Mesenchymal stem cell (in vitro differentiated cells and primary cell): ENCODE measurements at regions not wholly inside any gene's neighbourhood (a gene's known extent, or its start where the extent isn't known, plus 50 kb on each side); places are given as distances from the start of the nearest gene placed in this dataset.
A peak's percentile ranks its signal among the peaks of the same experiment; 100 is the strongest.

ENCODE experiments used
- DNase-seq: peaks from one replicate; pipeline ENCODE4 v3.0.0-alpha.2; 2013
- H2AFZ ChIP-seq: one replicate; pipeline ENCODE4 v1.6.1; 2013; ENCODE audit warnings: low read depth, mild to moderate bottlenecking, control low read depth, inconsistent platforms, low read length, moderate library complexity
- H2AK5ac ChIP-seq: 2 replicates; pipeline ENCODE4 v1.6.1; 2013; ENCODE audit warnings: low read length, moderate library complexity, mild to moderate bottlenecking, inconsistent platforms; ENCODE audit not compliant: severe bottlenecking
- H2BK120ac ChIP-seq: one replicate; pipeline ENCODE4 v1.6.1; 2013; ENCODE audit warnings: low read depth, mild to moderate bottlenecking, inconsistent platforms, low read length, moderate library complexity
- H2BK12ac ChIP-seq, 2 experiments: one replicate each; pipeline ENCODE4 v1.6.1; 2013; ENCODE audit warnings: inconsistent platforms in 2 of 2, low read length in 2 of 2, mild to moderate bottlenecking in 2 of 2, moderate library complexity in 2 of 2, control low read depth in 1 of 2
- H2BK15ac ChIP-seq: one replicate; pipeline ENCODE4 v1.6.1; 2013; ENCODE audit warnings: mild to moderate bottlenecking, low read depth, inconsistent platforms; ENCODE audit not compliant: poor library complexity, severe bottlenecking
- H2BK5ac ChIP-seq: 2 replicates; pipeline ENCODE4 v1.6.1; 2013; ENCODE audit warnings: low read depth, mild to moderate bottlenecking, low read length, control low read depth, inconsistent platforms; ENCODE audit not compliant: poor library complexity, severe bottlenecking
- H3K14ac ChIP-seq, 2 experiments: one replicate each; pipeline ENCODE4 v1.6.1; 2013; ENCODE audit warnings: inconsistent platforms in 2 of 2, low read length in 2 of 2, control low read depth in 1 of 2, mild to moderate bottlenecking in 1 of 2, moderate library complexity in 1 of 2
- H3K18ac ChIP-seq, 2 experiments: one replicate each; pipeline ENCODE4 v1.6.1; 2013; ENCODE audit warnings: inconsistent platforms in 2 of 2, low read length in 2 of 2, control low read depth in 1 of 2, low read depth in 1 of 2, mild to moderate bottlenecking in 1 of 2
- H3K23ac ChIP-seq, 2 experiments: one replicate each; pipeline ENCODE4 v1.6.1; 2013; ENCODE audit warnings: inconsistent platforms in 2 of 2, low read length in 2 of 2, mild to moderate bottlenecking in 2 of 2, moderate library complexity in 2 of 2, control low read depth in 1 of 2
- H3K27ac ChIP-seq: 2 replicates; pipeline ENCODE4 v1.5.1; 2013; ENCODE audit warnings: mild to moderate bottlenecking, moderate library complexity, low read length, control low read depth, inconsistent platforms; ENCODE audit not compliant: poor library complexity, severe bottlenecking
- H3K27me3 ChIP-seq, 2 experiments: 2 replicates each; pipeline versions ENCODE4 v1.6.1 to v1.7.0; 2013; ENCODE audit warnings: low read length in 2 of 2, mild to moderate bottlenecking in 2 of 2, moderate library complexity in 2 of 2, control low read depth in 1 of 2, inconsistent platforms in 1 of 2; ENCODE audit not compliant: control insufficient read depth in 1 of 2, insufficient read depth in 1 of 2
- H3K36me3 ChIP-seq, 2 experiments: 2 replicates each; pipeline versions ENCODE4 v1.6.1 to v1.7.0; 2013; ENCODE audit warnings: low read length in 2 of 2, control low read depth in 1 of 2, inconsistent platforms in 1 of 2, low read depth in 1 of 2, mild to moderate bottlenecking in 1 of 2; ENCODE audit not compliant: insufficient read depth in 2 of 2, control insufficient read depth in 1 of 2
- H3K4ac ChIP-seq, 2 experiments: one replicate each; pipeline ENCODE4 v1.6.1; 2013; ENCODE audit warnings: inconsistent platforms in 2 of 2, low read length in 2 of 2, mild to moderate bottlenecking in 2 of 2, moderate library complexity in 2 of 2, control low read depth in 1 of 2, low read depth in 1 of 2
- H3K4me1 ChIP-seq: 2 replicates; pipeline ENCODE4 v1.6.1; 2013; ENCODE audit warnings: low read depth, low read length, control low read depth; ENCODE audit not compliant: control insufficient read depth, insufficient read depth
- H3K4me2 ChIP-seq: 2 replicates; pipeline ENCODE4 v1.6.1; 2013; ENCODE audit warnings: low read length, mild to moderate bottlenecking, inconsistent platforms; ENCODE audit not compliant: poor library complexity, severe bottlenecking
- H3K4me3 ChIP-seq, 2 experiments: 2 replicates each; pipeline versions ENCODE4 v1.5.1 to v1.7.0; 2013; ENCODE audit warnings: low read length in 2 of 2, mild to moderate bottlenecking in 2 of 2, control low read depth in 1 of 2, low read depth in 1 of 2; ENCODE audit not compliant: insufficient read depth in 1 of 2
- H3K79me1 ChIP-seq: replicated peaks from 2 replicates; pipeline ENCODE4 v1.6.1; 2013; ENCODE audit warnings: mild to moderate bottlenecking, control low read depth, low read length, inconsistent platforms; ENCODE audit not compliant: poor library complexity, severe bottlenecking
- H3K9ac ChIP-seq: 2 replicates; pipeline ENCODE4 v1.7.0; 2013; ENCODE audit warnings: mild to moderate bottlenecking, low read length, moderate library complexity
- H3K9me3 ChIP-seq: 2 replicates; pipeline ENCODE4 v1.7.0; 2013; ENCODE audit warnings: mild to moderate bottlenecking, low read length; ENCODE audit not compliant: control insufficient read depth
- H4K8ac ChIP-seq: one replicate; pipeline ENCODE4 v1.6.1; 2013; ENCODE audit warnings: inconsistent platforms, mild to moderate bottlenecking, low read length, moderate library complexity
- H4K91ac ChIP-seq: one replicate; pipeline ENCODE4 v1.6.1; 2013; ENCODE audit warnings: mild to moderate bottlenecking, low read length, inconsistent platforms
- WGBS: methylation state at CpG from one replicate; pipeline ENCODE4 v1.1.7; 2013; ENCODE audit warnings: mixed read lengths; 5-methylcytosine and 5-hydroxymethylcytosine counted together

- Histone ChIP-seq H3K18ac (no peak overlapping the region), H3K27ac (no peak overlapping the region), H2BK15ac (no peak overlapping the region), H3K4me2 (no peak overlapping the region), H3K36me3 (no peaks in the 10 kb centered on the region), H3K27me3 (no peaks in the 10 kb centered on the region), H3K14ac (no peak overlapping the region), H3K4me3 (no peak overlapping the region), H2AFZ (no peak overlapping the region), H3K23ac (no peak overlapping the region), H2BK12ac (no peak overlapping the region), H3K4ac (no peak overlapping the region), H4K8ac (no peak overlapping the region), H3K79me1 (no peaks in the 10 kb centered on the region), H4K91ac (no peak overlapping the region), H2BK5ac (no peak overlapping the region), H3K9ac (no peak overlapping the region), H3K9me3 (peaks cover 15% of the 10 kb centered on the region), H3K4me1 (peaks cover 2% of the 10 kb centered on the region), H2BK120ac (no peak overlapping the region), H2AK5ac (no peak overlapping the region)
- WGBS = 83% methylated on average over 3 of the region's 4 CpGs
- no peak for DNase-seq
Measured at GRCh38 chr5:17952231-17952630, 318.0 kb downstream of the TAF11L14 start.

- H3K14ac ChIP-seq = no peak overlapping the region
- H3K27me3 ChIP-seq = no peaks in the 10 kb centered on the region
- H3K4ac ChIP-seq = no peak overlapping the region
- H2BK12ac ChIP-seq = no peak overlapping the region
- no peak overlapping the region for H3K4me3 ChIP-seq
- H3K18ac ChIP-seq = no peak overlapping the region
- DNase-seq = no peak
- no peak overlapping the region for H3K27ac ChIP-seq
- no peak overlapping the region for H3K4me2 ChIP-seq
- no peaks in the 10 kb centered on the region for H3K4me1 ChIP-seq
- no peak overlapping the region for H3K23ac ChIP-seq
- no peak overlapping the region for H2AK5ac ChIP-seq
- no peak overlapping the region for H2BK120ac ChIP-seq
- no peak overlapping the region for H3K9ac ChIP-seq
- no peaks in the 10 kb centered on the region for H3K36me3 ChIP-seq
- no peak overlapping the region for H4K8ac ChIP-seq
- no peak overlapping the region for H2AFZ ChIP-seq
- no peak overlapping the region for H4K91ac ChIP-seq
- no peak overlapping the region for H2BK5ac ChIP-seq
- WGBS = 61% methylated on average over 2 of the region's 2 CpGs
- H3K9me3 ChIP-seq = peaks cover 4% of the 10 kb centered on the region
- no peaks in the 10 kb centered on the region for H3K79me1 ChIP-seq
- H2BK15ac ChIP-seq = no peak overlapping the region
Measured at GRCh38 chr5:17964067-17964466, 329.8 kb downstream of the TAF11L14 start.

GRCh38 chr5:17966640-17967402 lies 332.6 kb downstream of the TAF11L14 start:
- Histone ChIP-seq H3K18ac (no peak overlapping the region), H3K79me1 (no peaks in the 10 kb centered on the region), H2BK120ac (no peak overlapping the region), H3K4ac (no peak overlapping the region), H3K4me3 (peak overlapping the region in 1 of 2 experiments; percentile 34), H2BK5ac (no peak overlapping the region), H4K91ac (no peak overlapping the region), H3K4me1 (no peaks in the 10 kb centered on the region), H3K27me3 (no peaks in the 10 kb centered on the region), H2BK12ac (no peak overlapping the region), H2AFZ (no peak overlapping the region), H2BK15ac (no peak overlapping the region), H3K36me3 (no peaks in the 10 kb centered on the region), H3K23ac (no peak overlapping the region), H4K8ac (no peak overlapping the region), H3K9me3 (peaks cover 8% of the 10 kb centered on the region), H2AK5ac (no peak overlapping the region), H3K27ac (no peak overlapping the region), H3K14ac (no peak overlapping the region), H3K4me2 (no peak overlapping the region), H3K9ac (no peak overlapping the region)
- no peak for DNase-seq
- WGBS = 79% methylated on average over 5 of the region's 5 CpGs

GRCh38 chr5:17976404-17976803 lies 342.1 kb downstream of the TAF11L14 start:
- Histone ChIP-seq H3K18ac (no peak overlapping the region), H3K27ac (no peak overlapping the region), H3K79me1 (no peaks in the 10 kb centered on the region), H3K4me1 (no peaks in the 10 kb centered on the region), H2BK120ac (no peak overlapping the region), H3K4me2 (no peak overlapping the region), H2BK5ac (no peak overlapping the region), H2BK12ac (no peak overlapping the region), H4K8ac (no peak overlapping the region), H3K14ac (no peak overlapping the region), H3K9ac (no peak overlapping the region), H2AFZ (no peak overlapping the region), H2BK15ac (no peak overlapping the region), H3K23ac (no peak overlapping the region), H3K9me3 (no peaks in the 10 kb centered on the region), H3K4me3 (no peak overlapping the region), H3K36me3 (no peaks in the 10 kb centered on the region), H3K27me3 (no peaks in the 10 kb centered on the region), H4K91ac (no peak overlapping the region), H2AK5ac (no peak overlapping the region), H3K4ac (no peak overlapping the region)
- DNase-seq = no peak
- 90% methylated on average over 1 of the region's 1 CpG for WGBS
